ENCODE measurements at regions not wholly inside any gene's neighbourhood (a gene's known extent, or its start where the extent isn't known, plus 50 kb on each side); places are given as distances from the start of the nearest gene placed in this dataset.
"Not testable (repeated sequence)": the region's sequence is repeated elsewhere in the genome, so short reads cannot be mapped to it uniquely, and the experiment has no call there.

DNA sequence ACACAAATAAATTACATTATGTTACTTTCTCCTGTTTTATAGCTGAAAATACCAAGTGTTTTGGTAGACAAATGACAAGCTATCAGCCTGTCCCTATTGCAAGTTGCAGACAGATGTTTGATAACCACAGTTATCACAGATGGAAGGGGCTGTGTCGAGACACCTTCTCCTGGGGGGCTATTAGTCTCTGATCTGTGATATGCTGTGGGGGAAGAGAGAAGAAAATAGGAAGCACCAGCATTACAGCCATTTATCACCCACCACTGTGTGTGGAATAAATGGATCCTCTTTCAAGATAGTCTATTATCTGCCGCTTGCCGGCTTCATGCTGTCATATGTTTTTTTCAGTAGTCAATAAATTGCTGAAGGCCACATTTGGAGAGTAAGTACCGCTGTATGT is 597.2 kb upstream of the ADARB2 start:
- POLR2A ChIA-PET: no interaction called here
- no peaks in the 10 kb centered on the region for H3K36me3 ChIP-seq (ENCODE audit: control insufficient read depth in 2 of 2, insufficient read depth in 1 of 2, low read length in 2 of 2)
- H3K27ac ChIP-seq (ENCODE audit: extremely low read depth, low read depth, low read length): no peak overlapping the region
- CTCF ChIA-PET: no interaction called here
- H3K9me3 ChIP-seq (ENCODE audit: control insufficient read depth, insufficient read depth, low read depth, low read length): no peaks in the 10 kb centered on the region
- H3K4me3 ChIP-seq (ENCODE audit: low read depth, low read length): no peak overlapping the region
- H3K4me1 ChIP-seq (ENCODE audit: control insufficient read depth, insufficient read depth, low read length): no peaks in the 10 kb centered on the region
- no peak for TF ChIP-seq SETDB1 (IDR thresholded peaks at IDR 0.05; ENCODE audit: insufficient read length, low read length)
- no peak for TF ChIP-seq ZNF555 (tag by site-specific recombination; conservative IDR thresholded peaks at IDR 0.05)
- TF ChIP-seq ZNF214 (tag by site-specific recombination; IDR thresholded peaks at IDR 0.05; ENCODE audit: borderline replicate concordance): no peak
- no peak for TF ChIP-seq ZNF514 (tag by site-specific recombination; IDR thresholded peaks at IDR 0.05)
- TF ChIP-seq KLF16 (tag by site-specific recombination; IDR thresholded peaks at IDR 0.05): no peak
- no peak for TF ChIP-seq ZNF830 (tag by site-specific recombination; IDR thresholded peaks at IDR 0.05; ENCODE audit: low read depth)
- TF ChIP-seq SP7 (tag by site-specific recombination; IDR thresholded peaks at IDR 0.05): no peak

GRCh38 chr10:2329082-2329481 is 591.8 kb upstream of the ADARB2 start:
- TF ChIP-seq GFI1B (tag by site-specific recombination; IDR thresholded peaks at IDR 0.05) (no peak), OVOL3 (tag by site-specific recombination; IDR thresholded peaks at IDR 0.05) (no peak), ZNF292 (tag by site-specific recombination; IDR thresholded peaks at IDR 0.05; ENCODE audit: borderline replicate concordance, low read depth) (no peak), CTCF (tag by site-specific recombination; IDR thresholded peaks at IDR 0.05) (no peak), ZNF148 (tag by site-specific recombination; IDR thresholded peaks at IDR 0.05; ENCODE audit: borderline replicate concordance) (no peak), RBAK (tag by site-specific recombination; IDR thresholded peaks at IDR 0.05) (no peak), ZNF155 (tag by site-specific recombination; IDR thresholded peaks at IDR 0.05) (no peak), ZFP37 (tag by site-specific recombination; IDR thresholded peaks at IDR 0.05) (no peak), ZEB2 (tag by site-specific recombination; IDR thresholded peaks at IDR 0.05) (no peak), ZNF621 (tag by site-specific recombination; IDR thresholded peaks at IDR 0.05) (no peak)
- TF ChIP-seq, protein P1, sequence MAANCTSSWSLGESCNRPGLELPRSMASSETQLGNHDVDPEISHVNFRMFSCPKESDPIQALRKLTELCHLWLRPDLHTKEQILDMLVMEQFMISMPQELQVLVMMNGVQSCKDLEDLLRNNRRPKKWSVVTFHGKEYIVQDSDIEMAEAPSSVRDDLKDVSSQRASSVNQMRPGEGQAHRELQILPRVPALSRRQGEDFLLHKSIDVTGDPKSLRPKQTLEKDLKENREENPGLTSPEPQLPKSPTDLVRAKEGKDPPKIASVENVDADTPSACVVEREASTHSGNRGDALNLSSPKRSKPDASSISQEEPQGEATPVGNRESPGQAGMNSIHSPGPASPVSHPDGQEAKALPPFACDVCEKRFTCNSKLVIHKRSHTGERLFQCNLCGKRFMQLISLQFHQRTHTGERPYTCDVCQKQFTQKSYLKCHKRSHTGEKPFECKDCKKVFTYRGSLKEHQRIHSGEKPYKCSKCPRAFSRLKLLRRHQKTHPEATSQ (tag by site-specific recombination; IDR thresholded peaks at IDR 0.05): no peak
- POLR2A ChIA-PET: no interaction called here
- CTCF ChIA-PET: no interaction called here

DNA sequence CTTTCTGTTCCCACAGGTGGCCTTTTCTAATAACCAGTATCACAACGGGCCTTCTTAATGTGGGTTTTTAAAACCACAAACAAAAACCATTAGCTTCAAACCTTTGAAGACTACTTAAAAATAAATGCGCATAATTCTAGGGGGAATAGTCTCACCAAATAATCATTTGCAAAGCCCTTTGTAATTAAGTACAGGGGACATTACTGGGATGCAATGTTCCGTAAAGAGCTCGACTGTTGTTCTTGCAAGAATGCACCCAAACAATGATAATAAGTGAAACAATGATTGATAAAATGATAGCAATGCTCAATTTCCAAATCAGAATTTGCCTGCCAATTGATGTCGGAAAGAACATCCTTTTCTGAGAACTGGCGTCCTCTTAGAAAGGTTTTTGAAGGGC is 589.1 kb upstream of the ADARB2 start:
- no peaks in the 10 kb centered on the region for H3K4me1 ChIP-seq (ENCODE audit: control insufficient read depth, insufficient read depth, low read length)
- TF ChIP-seq HOXD13 (CRISPR knock-in tag; IDR thresholded peaks at IDR 0.05; ENCODE audit: borderline replicate concordance) (no peak), ZNF366 (tag by site-specific recombination; conservative IDR thresholded peaks at IDR 0.05) (no peak)
- H3K27ac ChIP-seq (ENCODE audit: extremely low read depth, low read depth, low read length): no peak overlapping the region
- H3K4me3 ChIP-seq (ENCODE audit: low read depth, low read length): no peak overlapping the region
- no peaks in the 10 kb centered on the region for H3K9me3 ChIP-seq (ENCODE audit: control insufficient read depth, insufficient read depth, low read depth, low read length)
- H3K36me3 ChIP-seq (ENCODE audit: control insufficient read depth in 2 of 2, insufficient read depth in 1 of 2, low read length in 2 of 2): no peaks in the 10 kb centered on the region
- POLR2A ChIA-PET: no interaction called here
- CTCF ChIA-PET: no interaction called here

More at GRCh38 chr10:2329082-2329481, 591.8 kb upstream of the ADARB2 start:
- Histone ChIP-seq H3K27ac (ENCODE audit: extremely low read depth, low read depth, low read length) (no peak overlapping the region), H3K36me3 (ENCODE audit: control insufficient read depth in 2 of 2, insufficient read depth in 1 of 2, low read length in 2 of 2) (no peaks in the 10 kb centered on the region), H3K4me3 (ENCODE audit: low read depth, low read length) (no peak overlapping the region), H3K9me3 (ENCODE audit: control insufficient read depth, insufficient read depth, low read depth, low read length) (no peaks in the 10 kb centered on the region), H3K4me1 (ENCODE audit: control insufficient read depth, insufficient read depth, low read length) (no peaks in the 10 kb centered on the region)

- H3K9me3 ChIP-seq (ENCODE audit: control insufficient read depth, insufficient read depth, low read depth, low read length); H3K4me1 ChIP-seq (ENCODE audit: control insufficient read depth, insufficient read depth, low read length); H3K27ac ChIP-seq (ENCODE audit: extremely low read depth, low read depth, low read length); H3K4me3 ChIP-seq (ENCODE audit: low read depth, low read length); H3K36me3 ChIP-seq (ENCODE audit: control insufficient read depth in 2 of 2, insufficient read depth in 1 of 2, low read length in 2 of 2); POLR2A ChIA-PET: not testable (repeated sequence)
- CTCF ChIA-PET: interaction anchor here (0.7 kb wide), 1 partner anchor 53 kb away, joined by 3 read pairs; no protein-coding TSS in a partner anchor
These were observed 577.7 kb upstream of the ADARB2 start for GRCh38 chr10:2315045-2315485.
